HEK293 (cell line): ENCODE measurements at regions not wholly inside any gene's neighbourhood (a gene's known extent, or its start where the extent isn't known, plus 50 kb on each side); places are given as distances from the start of the nearest gene placed in this dataset.

Experiments
- CTCF ChIA-PET: fragments of 350-600 bp; formaldehyde crosslinking; extraction: SDS; loops from one replicate; lab custom pipeline; 2021; ENCODE audit warnings: antibody characterized with exemption; lab: Yijun Ruan, JAX
- POLR2A ChIA-PET: fragments of 300-600 bp; formaldehyde crosslinking; extraction: SDS; loops from one replicate; lab custom pipeline; 2020; ENCODE audit warnings: antibody characterized with exemption, inconsistent platforms; lab: Yijun Ruan, JAX
- H3K27ac ChIP-seq: fragments of 200-500 bp; sonication (Bioruptor generic); 2 replicates; pipeline ENCODE4 v1.5.1; 2014; ENCODE audit warnings: low read depth, low read length, control low read depth, inconsistent platforms; ENCODE audit errors: extremely low read depth
- H3K36me3 ChIP-seq, 2 experiments: fragments of 200-500 bp in 1 of 2; sonication (Bioruptor generic) in 1 of 2; 1 replicate in 1 of 2; 2 replicates in 1 of 2; pipeline ENCODE4 v1.5.1; 2014 to 2017; ENCODE audit warnings: inconsistent platforms in 2 of 2, low read length in 2 of 2; ENCODE audit not compliant: control insufficient read depth in 2 of 2, insufficient read depth in 1 of 2
- H3K4me1 ChIP-seq: fragments of 200-500 bp; sonication (Bioruptor generic); 2 replicates; pipeline ENCODE4 v1.5.1; 2014; ENCODE audit warnings: mild to moderate bottlenecking, low read length, inconsistent platforms; ENCODE audit not compliant: control insufficient read depth, insufficient read depth
- H3K4me3 ChIP-seq: 2 replicates; pipeline ENCODE4 v1.5.1; 2011; ENCODE audit warnings: low read depth, mild to moderate bottlenecking, control low read depth, low read length, moderate library complexity
- H3K9me3 ChIP-seq: fragments of 200-500 bp; sonication (Bioruptor generic); 2 replicates; pipeline ENCODE4 v1.5.1; 2014; ENCODE audit warnings: low read depth, low read length, inconsistent platforms; ENCODE audit not compliant: control insufficient read depth, insufficient read depth
- BCL11A ChIP-seq: fragments of 450-650 bp; formaldehyde crosslinking; IDR thresholded peaks from 2 replicates; pipeline ENCODE4 v1.5.1; 2016; ENCODE audit warnings: low read depth, missing biosample characterization, missing genetic modification characterization
- HOXD13 ChIP-seq: sonication (generic); formaldehyde crosslinking; IDR thresholded peaks from 2 replicates; pipeline ENCODE4 v1.8.0; 2022; ENCODE audit warnings: missing genetic modification reagents, borderline replicate concordance
- KLF10 ChIP-seq: fragments of 450-650 bp; IDR thresholded peaks from 2 replicates; pipeline ENCODE4 v1.5.1; 2018; ENCODE audit warnings: missing biosample characterization, mild to moderate bottlenecking, missing genetic modification characterization
- PRDM2 ChIP-seq: fragments of 450-650 bp; formaldehyde crosslinking; IDR thresholded peaks from 2 replicates; pipeline ENCODE4 v1.5.1; 2016; ENCODE audit warnings: missing biosample characterization, missing genetic modification characterization, borderline replicate concordance
- ZNF24 ChIP-seq: fragments of 450-650 bp; formaldehyde crosslinking; IDR thresholded peaks from 2 replicates; pipeline ENCODE4 v1.5.1; 2016; ENCODE audit warnings: missing biosample characterization, missing genetic modification characterization
- ZNF280D ChIP-seq: fragments of 450-650 bp; formaldehyde crosslinking; IDR thresholded peaks from 2 replicates; pipeline ENCODE4 v1.5.1; 2016; ENCODE audit warnings: missing biosample characterization, missing genetic modification characterization
- ZNF350 ChIP-seq: fragments of 450-650 bp; formaldehyde crosslinking; IDR thresholded peaks from 2 replicates; pipeline ENCODE4 v1.5.0; 2017; ENCODE audit warnings: missing biosample characterization, mild to moderate bottlenecking, missing genetic modification characterization
- ZNF518A ChIP-seq: fragments of 450-650 bp; formaldehyde crosslinking; conservative IDR thresholded peaks from 2 replicates; pipeline ENCODE4 v1.5.1; 2016; ENCODE audit warnings: low read depth, missing biosample characterization, missing genetic modification characterization
- ZNF521 ChIP-seq: fragments of 450-650 bp; formaldehyde crosslinking; IDR thresholded peaks from 2 replicates; pipeline ENCODE4 v1.5.1; 2017; ENCODE audit warnings: missing biosample characterization, mild to moderate bottlenecking, missing genetic modification characterization
- ZNF560 ChIP-seq: fragments of 450-650 bp; formaldehyde crosslinking; IDR thresholded peaks from 2 replicates; pipeline ENCODE4 v1.5.1; 2017; ENCODE audit warnings: missing biosample characterization, missing genetic modification characterization, borderline replicate concordance
- ZSCAN5A ChIP-seq: fragments of 450-650 bp; formaldehyde crosslinking; IDR thresholded peaks from 2 replicates; pipeline ENCODE4 v1.5.1; 2016; ENCODE audit warnings: missing biosample characterization, missing genetic modification characterization

GRCh38 chr4:96525898-96526297, 686.0 kb downstream of the PDHA2 start:
- no peak for TF ChIP-seq ZNF350 (tag by site-specific recombination)
- TF ChIP-seq ZNF521 (tag by site-specific recombination): no peak
- no peak for TF ChIP-seq ZNF560 (tag by site-specific recombination)
- no peak for TF ChIP-seq KLF10 (tag by site-specific recombination)
- no peak for TF ChIP-seq ZNF518A
- TF ChIP-seq PRDM2 (tag by site-specific recombination): no peak
- TF ChIP-seq ZNF24 (tag by site-specific recombination): no peak
- no peak for TF ChIP-seq ZNF280D
- no peak for TF ChIP-seq ZSCAN5A (tag by site-specific recombination)
- TF ChIP-seq BCL11A: no peak
- TF ChIP-seq HOXD13 (CRISPR knock-in tag): no peak
- H3K4me1 ChIP-seq: no peaks in the 10 kb centered on the region
- ChIA-PET CTCF (no interaction called here), POLR2A (no interaction called here)
- no peak overlapping the region for H3K27ac ChIP-seq
- H3K9me3 ChIP-seq: no peaks in the 10 kb centered on the region
- H3K4me3 ChIP-seq: no peak overlapping the region
- H3K36me3 ChIP-seq: no peaks in the 10 kb centered on the region
